HepG2 (cell line): ENCODE measurements at regions not wholly inside any gene's neighbourhood (a gene's known extent, or its start where the extent isn't known, plus 50 kb on each side); places are given as distances from the start of the nearest gene placed in this dataset.

Experiments used
- ELF4 ChIP-seq: sonication (generic); formaldehyde crosslinking; IDR thresholded peaks from 2 replicates; pipeline ENCODE4 v1.5.0; 2020; ENCODE audit warnings: missing genetic modification reagents, mild to moderate bottlenecking, moderate library complexity, borderline replicate concordance
- EZH2 ChIP-seq: conservative IDR thresholded peaks from 2 replicates; pipeline ENCODE4 v1.6.1; 2012; ENCODE audit warnings: mild to moderate bottlenecking, low read depth, low read length, moderate library complexity
- PHF21A ChIP-seq: sonication (generic); formaldehyde crosslinking; IDR thresholded peaks from 2 replicates; pipeline ENCODE4 v1.5.0; 2020; ENCODE audit warnings: mild to moderate bottlenecking, missing genetic modification reagents
- TRIM24 ChIP-seq: sonication (generic); formaldehyde crosslinking; IDR thresholded peaks from 2 replicates; pipeline ENCODE4 v1.8.0; 2022; ENCODE audit warnings: mild to moderate bottlenecking, missing genetic modification reagents
- ZNF3 ChIP-seq: IDR thresholded peaks from 2 replicates; pipeline ENCODE4 v1.7.0; 2017; ENCODE audit warnings: inconsistent platforms
- TF ChIP-seq, protein P1 (sequence below): sonication (generic); formaldehyde crosslinking; IDR thresholded peaks from 2 replicates; pipeline ENCODE4 v1.5.0; 2020; ENCODE audit warnings: mild to moderate bottlenecking, missing genetic modification reagents
- TF ChIP-seq, protein P2 (sequence below): sonication (generic); formaldehyde crosslinking; conservative IDR thresholded peaks from 2 replicates; pipeline ENCODE4 v1.8.0; 2022; ENCODE audit warnings: mild to moderate bottlenecking, moderate library complexity, missing genetic modification reagents
- TF ChIP-seq, protein P3 (sequence below): IDR thresholded peaks from 2 replicates; pipeline ENCODE4 v1.6.1; 2016; ENCODE audit warnings: mild to moderate bottlenecking
- TF ChIP-seq, protein P4 (sequence below): fragments of 450-650 bp; IDR thresholded peaks from 2 replicates; pipeline ENCODE4 v1.6.1; 2017
- TF ChIP-seq, protein P5 (sequence below): sonication (generic); formaldehyde crosslinking; IDR thresholded peaks from 2 replicates; pipeline ENCODE4 v1.5.1; 2020; ENCODE audit warnings: mild to moderate bottlenecking, missing genetic modification reagents
- TF ChIP-seq, protein P6 (sequence below): sonication (generic); formaldehyde crosslinking; IDR thresholded peaks from 2 replicates; pipeline ENCODE4 v1.5.0; 2020; ENCODE audit warnings: missing genetic modification reagents, mild to moderate bottlenecking, borderline replicate concordance
- TF ChIP-seq, protein P7 (sequence below): sonication (generic); formaldehyde crosslinking; IDR thresholded peaks from 2 replicates; pipeline ENCODE4 v1.9.0; 2021; ENCODE audit warnings: missing genetic modification reagents, borderline replicate concordance
- TF ChIP-seq, protein P8 (sequence below): sonication (generic); formaldehyde crosslinking; IDR thresholded peaks from 2 replicates; pipeline ENCODE4 v1.5.0; 2020; ENCODE audit warnings: mild to moderate bottlenecking, missing genetic modification reagents, moderate library complexity
- TF ChIP-seq, protein P9 (sequence below): sonication (generic); formaldehyde crosslinking; IDR thresholded peaks from 2 replicates; pipeline ENCODE4 v1.5.0; 2020; ENCODE audit warnings: mild to moderate bottlenecking, missing genetic modification reagents

DNA sequence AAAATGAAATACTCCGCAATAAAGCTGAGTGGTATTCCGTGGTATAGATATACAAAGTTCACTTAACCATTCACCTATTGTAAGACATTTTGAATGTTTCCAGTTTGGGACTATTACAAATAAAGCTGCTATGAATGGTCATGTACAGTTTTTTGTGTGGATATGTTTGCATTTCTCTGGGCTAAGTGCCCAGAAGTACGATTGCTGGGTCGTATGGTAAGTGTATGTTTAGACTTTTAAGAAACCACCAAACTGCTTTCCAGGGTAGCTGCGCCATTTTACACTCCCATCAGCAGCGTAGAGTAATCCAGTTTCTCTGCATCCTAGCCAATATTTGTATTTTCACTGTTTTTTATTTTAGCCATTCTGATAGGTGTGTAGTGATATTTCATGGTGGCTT, 208.4 kb upstream of the TLE3 start:
- TF ChIP-seq, protein P1, sequence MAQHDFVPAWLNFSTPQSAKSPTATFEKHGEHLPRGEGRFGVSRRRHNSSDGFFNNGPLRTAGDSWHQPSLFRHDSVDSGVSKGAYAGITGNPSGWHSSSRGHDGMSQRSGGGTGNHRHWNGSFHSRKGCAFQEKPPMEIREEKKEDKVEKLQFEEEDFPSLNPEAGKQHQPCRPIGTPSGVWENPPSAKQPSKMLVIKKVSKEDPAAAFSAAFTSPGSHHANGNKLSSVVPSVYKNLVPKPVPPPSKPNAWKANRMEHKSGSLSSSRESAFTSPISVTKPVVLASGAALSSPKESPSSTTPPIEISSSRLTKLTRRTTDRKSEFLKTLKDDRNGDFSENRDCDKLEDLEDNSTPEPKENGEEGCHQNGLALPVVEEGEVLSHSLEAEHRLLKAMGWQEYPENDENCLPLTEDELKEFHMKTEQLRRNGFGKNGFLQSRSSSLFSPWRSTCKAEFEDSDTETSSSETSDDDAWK, result no peak
- TF ChIP-seq, protein P2, sequence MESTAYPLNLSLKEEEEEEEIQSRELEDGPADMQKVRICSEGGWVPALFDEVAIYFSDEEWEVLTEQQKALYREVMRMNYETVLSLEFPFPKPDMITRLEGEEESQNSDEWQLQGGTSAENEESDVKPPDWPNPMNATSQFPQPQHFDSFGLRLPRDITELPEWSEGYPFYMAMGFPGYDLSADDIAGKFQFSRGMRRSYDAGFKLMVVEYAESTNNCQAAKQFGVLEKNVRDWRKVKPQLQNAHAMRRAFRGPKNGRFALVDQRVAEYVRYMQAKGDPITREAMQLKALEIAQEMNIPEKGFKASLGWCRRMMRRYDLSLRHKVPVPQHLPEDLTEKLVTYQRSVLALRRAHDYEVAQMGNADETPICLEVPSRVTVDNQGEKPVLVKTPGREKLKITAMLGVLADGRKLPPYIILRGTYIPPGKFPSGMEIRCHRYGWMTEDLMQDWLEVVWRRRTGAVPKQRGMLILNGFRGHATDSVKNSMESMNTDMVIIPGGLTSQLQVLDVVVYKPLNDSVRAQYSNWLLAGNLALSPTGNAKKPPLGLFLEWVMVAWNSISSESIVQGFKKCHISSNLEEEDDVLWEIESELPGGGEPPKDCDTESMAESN (CRISPR knock-in tag), result no peak
- no peak for TF ChIP-seq PHF21A (CRISPR knock-in tag)
- TF ChIP-seq, protein P3, sequence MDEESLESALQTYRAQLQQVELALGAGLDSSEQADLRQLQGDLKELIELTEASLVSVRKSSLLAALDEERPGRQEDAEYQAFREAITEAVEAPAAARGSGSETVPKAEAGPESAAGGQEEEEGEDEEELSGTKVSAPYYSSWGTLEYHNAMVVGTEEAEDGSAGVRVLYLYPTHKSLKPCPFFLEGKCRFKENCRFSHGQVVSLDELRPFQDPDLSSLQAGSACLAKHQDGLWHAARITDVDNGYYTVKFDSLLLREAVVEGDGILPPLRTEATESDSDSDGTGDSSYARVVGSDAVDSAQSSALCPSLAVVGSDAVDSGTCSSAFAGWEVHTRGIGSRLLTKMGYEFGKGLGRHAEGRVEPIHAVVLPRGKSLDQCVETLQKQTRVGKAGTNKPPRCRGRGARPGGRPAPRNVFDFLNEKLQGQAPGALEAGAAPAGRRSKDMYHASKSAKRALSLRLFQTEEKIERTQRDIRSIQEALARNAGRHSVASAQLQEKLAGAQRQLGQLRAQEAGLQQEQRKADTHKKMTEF, result no peak
- TF ChIP-seq, protein P4, sequence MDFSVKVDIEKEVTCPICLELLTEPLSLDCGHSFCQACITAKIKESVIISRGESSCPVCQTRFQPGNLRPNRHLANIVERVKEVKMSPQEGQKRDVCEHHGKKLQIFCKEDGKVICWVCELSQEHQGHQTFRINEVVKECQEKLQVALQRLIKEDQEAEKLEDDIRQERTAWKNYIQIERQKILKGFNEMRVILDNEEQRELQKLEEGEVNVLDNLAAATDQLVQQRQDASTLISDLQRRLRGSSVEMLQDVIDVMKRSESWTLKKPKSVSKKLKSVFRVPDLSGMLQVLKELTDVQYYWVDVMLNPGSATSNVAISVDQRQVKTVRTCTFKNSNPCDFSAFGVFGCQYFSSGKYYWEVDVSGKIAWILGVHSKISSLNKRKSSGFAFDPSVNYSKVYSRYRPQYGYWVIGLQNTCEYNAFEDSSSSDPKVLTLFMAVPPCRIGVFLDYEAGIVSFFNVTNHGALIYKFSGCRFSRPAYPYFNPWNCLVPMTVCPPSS, result no peak
- TF ChIP-seq, protein P5, sequence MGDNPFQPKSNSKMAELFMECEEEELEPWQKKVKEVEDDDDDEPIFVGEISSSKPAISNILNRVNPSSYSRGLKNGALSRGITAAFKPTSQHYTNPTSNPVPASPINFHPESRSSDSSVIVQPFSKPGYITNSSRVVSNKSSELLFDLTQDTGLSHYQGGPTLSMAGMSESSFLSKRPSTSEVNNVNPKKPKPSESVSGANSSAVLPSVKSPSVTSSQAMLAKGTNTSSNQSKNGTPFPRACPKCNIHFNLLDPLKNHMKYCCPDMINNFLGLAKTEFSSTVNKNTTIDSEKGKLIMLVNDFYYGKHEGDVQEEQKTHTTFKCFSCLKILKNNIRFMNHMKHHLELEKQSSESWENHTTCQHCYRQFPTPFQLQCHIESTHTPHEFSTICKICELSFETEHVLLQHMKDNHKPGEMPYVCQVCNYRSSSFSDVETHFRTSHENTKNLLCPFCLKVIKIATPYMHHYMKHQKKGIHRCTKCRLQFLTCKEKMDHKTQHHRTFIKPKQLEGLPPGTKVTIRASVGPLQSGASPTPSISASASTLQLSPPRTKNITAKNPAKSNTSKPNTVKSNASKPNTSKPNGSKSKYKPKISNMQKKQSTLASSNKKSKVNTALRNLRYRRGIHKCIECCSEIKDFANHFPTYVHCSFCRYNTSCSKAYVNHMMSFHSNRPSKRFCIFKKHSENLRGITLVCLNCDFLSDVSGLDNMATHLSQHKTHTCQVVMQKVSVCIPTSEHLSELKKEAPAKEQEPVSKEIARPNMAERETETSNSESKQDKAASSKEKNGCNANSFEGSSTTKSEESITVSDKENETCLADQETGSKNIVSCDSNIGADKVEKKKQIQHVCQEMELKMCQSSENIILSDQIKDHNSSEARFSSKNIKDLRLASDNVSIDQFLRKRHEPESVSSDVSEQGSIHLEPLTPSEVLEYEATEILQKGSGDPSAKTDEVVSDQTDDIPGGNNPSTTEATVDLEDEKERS, result no peak
- TF ChIP-seq, protein P6, sequence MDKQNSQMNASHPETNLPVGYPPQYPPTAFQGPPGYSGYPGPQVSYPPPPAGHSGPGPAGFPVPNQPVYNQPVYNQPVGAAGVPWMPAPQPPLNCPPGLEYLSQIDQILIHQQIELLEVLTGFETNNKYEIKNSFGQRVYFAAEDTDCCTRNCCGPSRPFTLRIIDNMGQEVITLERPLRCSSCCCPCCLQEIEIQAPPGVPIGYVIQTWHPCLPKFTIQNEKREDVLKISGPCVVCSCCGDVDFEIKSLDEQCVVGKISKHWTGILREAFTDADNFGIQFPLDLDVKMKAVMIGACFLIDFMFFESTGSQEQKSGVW (CRISPR knock-in tag), result no peak
- TF ChIP-seq ELF4 (CRISPR knock-in tag), result no peak
- TF ChIP-seq, protein P7, sequence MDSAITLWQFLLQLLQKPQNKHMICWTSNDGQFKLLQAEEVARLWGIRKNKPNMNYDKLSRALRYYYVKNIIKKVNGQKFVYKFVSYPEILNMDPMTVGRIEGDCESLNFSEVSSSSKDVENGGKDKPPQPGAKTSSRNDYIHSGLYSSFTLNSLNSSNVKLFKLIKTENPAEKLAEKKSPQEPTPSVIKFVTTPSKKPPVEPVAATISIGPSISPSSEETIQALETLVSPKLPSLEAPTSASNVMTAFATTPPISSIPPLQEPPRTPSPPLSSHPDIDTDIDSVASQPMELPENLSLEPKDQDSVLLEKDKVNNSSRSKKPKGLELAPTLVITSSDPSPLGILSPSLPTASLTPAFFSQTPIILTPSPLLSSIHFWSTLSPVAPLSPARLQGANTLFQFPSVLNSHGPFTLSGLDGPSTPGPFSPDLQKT (CRISPR knock-in tag), result no peak
- no peak for TF ChIP-seq EZH2
- TF ChIP-seq ZNF3 (CRISPR knock-in tag), result no peak
- TF ChIP-seq, protein P8, sequence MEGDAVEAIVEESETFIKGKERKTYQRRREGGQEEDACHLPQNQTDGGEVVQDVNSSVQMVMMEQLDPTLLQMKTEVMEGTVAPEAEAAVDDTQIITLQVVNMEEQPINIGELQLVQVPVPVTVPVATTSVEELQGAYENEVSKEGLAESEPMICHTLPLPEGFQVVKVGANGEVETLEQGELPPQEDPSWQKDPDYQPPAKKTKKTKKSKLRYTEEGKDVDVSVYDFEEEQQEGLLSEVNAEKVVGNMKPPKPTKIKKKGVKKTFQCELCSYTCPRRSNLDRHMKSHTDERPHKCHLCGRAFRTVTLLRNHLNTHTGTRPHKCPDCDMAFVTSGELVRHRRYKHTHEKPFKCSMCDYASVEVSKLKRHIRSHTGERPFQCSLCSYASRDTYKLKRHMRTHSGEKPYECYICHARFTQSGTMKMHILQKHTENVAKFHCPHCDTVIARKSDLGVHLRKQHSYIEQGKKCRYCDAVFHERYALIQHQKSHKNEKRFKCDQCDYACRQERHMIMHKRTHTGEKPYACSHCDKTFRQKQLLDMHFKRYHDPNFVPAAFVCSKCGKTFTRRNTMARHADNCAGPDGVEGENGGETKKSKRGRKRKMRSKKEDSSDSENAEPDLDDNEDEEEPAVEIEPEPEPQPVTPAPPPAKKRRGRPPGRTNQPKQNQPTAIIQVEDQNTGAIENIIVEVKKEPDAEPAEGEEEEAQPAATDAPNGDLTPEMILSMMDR (CRISPR knock-in tag), result no peak
- TF ChIP-seq, protein P9, sequence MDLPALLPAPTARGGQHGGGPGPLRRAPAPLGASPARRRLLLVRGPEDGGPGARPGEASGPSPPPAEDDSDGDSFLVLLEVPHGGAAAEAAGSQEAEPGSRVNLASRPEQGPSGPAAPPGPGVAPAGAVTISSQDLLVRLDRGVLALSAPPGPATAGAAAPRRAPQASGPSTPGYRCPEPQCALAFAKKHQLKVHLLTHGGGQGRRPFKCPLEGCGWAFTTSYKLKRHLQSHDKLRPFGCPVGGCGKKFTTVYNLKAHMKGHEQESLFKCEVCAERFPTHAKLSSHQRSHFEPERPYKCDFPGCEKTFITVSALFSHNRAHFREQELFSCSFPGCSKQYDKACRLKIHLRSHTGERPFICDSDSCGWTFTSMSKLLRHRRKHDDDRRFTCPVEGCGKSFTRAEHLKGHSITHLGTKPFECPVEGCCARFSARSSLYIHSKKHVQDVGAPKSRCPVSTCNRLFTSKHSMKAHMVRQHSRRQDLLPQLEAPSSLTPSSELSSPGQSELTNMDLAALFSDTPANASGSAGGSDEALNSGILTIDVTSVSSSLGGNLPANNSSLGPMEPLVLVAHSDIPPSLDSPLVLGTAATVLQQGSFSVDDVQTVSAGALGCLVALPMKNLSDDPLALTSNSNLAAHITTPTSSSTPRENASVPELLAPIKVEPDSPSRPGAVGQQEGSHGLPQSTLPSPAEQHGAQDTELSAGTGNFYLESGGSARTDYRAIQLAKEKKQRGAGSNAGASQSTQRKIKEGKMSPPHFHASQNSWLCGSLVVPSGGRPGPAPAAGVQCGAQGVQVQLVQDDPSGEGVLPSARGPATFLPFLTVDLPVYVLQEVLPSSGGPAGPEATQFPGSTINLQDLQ, result no peak
- no peak for TF ChIP-seq TRIM24 (CRISPR knock-in tag)
